DMS114 treated with DMSO at 0.1 percent for 48 hours (cell line): ENCODE measurements at regions not wholly inside any gene's neighbourhood (a gene's known extent, or its start where the extent isn't known, plus 50 kb on each side); places are given as distances from the start of the nearest gene placed in this dataset.

Experiments used
- DNase-seq: peaks from one replicate; lab custom pipeline; 2025; ENCODE audit not compliant: unreplicated experiment; lab: John Stamatoyannopoulos, UW

- no peak for DNase-seq
Measured at GRCh38 chr12:115859231-115859630, 418.3 kb downstream of the MED13L start.

- no peak for DNase-seq
Measured at GRCh38 chr12:115857923-115858322, 419.6 kb downstream of the MED13L start.

- DNase-seq, result no peak
Measured at GRCh38 chr12:115857160-115857920, 420.2 kb downstream of the MED13L start.

- no peak for DNase-seq
Measured at GRCh38 chr12:115852054-115852453, 425.4 kb downstream of the MED13L start.

GRCh38 chr12:115850957-115851356 is 426.5 kb downstream of the MED13L start:
- no peak for DNase-seq

GRCh38 chr12:115849262-115849943 is 428.1 kb downstream of the MED13L start:
- DNase-seq, result no peak

- DNase-seq, result no peak
Measured at GRCh38 chr12:115847398-115847797, 430.1 kb downstream of the MED13L start.

- DNase-seq, result no peak
Measured at GRCh38 chr12:115846516-115846915, 431.0 kb downstream of the MED13L start.

GRCh38 chr12:115840159-115840558 is 437.3 kb downstream of the MED13L start:
- DNase-seq, result no peak

- DNase-seq, result no peak
Measured at GRCh38 chr12:115838952-115839351, 438.5 kb downstream of the MED13L start.

GRCh38 chr12:115837220-115837619 is 440.3 kb downstream of the MED13L start:
- DNase-seq, result no peak

- no peak for DNase-seq
Measured at GRCh38 chr12:115835445-115835844, 442.0 kb downstream of the MED13L start.

- DNase-seq, result no peak
Measured at GRCh38 chr12:115833704-115834103, 443.8 kb downstream of the MED13L start.

- no peak for DNase-seq
Measured at GRCh38 chr12:115830633-115831032, 446.9 kb downstream of the MED13L start.

GRCh38 chr12:115830070-115830469 is 447.4 kb downstream of the MED13L start:
- no peak for DNase-seq

GRCh38 chr12:115828168-115828567 is 449.3 kb downstream of the MED13L start:
- no peak for DNase-seq

- no peak for DNase-seq
Measured at GRCh38 chr12:115824936-115825602, 452.4 kb downstream of the MED13L start.

- no peak for DNase-seq
Measured at GRCh38 chr12:115823635-115824034, 453.9 kb downstream of the MED13L start.

GRCh38 chr12:115820656-115821055 is 456.8 kb downstream of the MED13L start:
- no peak for DNase-seq

- no peak for DNase-seq
Measured at GRCh38 chr12:115818973-115819372, 458.5 kb downstream of the MED13L start.

GRCh38 chr12:115817389-115817788 is 460.1 kb downstream of the MED13L start:
- no peak for DNase-seq

- no peak for DNase-seq
Measured at GRCh38 chr12:115815924-115816323, 461.6 kb downstream of the MED13L start.
